SK-N-MC (cell line): ENCODE measurements at regions not wholly inside any gene's neighbourhood (a gene's known extent, or its start where the extent isn't known, plus 50 kb on each side); places are given as distances from the start of the nearest gene placed in this dataset.

Experiments used
- DNase-seq: peaks from one replicate; pipeline ENCODE4 v3.0.0-alpha.2; 2011; ENCODE audit warnings: low read depth, low spot score
- H3K27ac ChIP-seq: fragments of 200-600 bp; sonication (generic); 2 replicates; pipeline ENCODE4 v1.5.1; 2016; ENCODE audit warnings: mixed run types
- H3K36me3 ChIP-seq: fragments of 200-600 bp; sonication (generic); 2 replicates; pipeline ENCODE4 v1.6.1; 2017; ENCODE audit warnings: antibody characterized with exemption, low read length, mixed read lengths; ENCODE audit not compliant: insufficient read depth
- H3K4me3 ChIP-seq: fragments of 200-600 bp; sonication (generic); 2 replicates; pipeline ENCODE4 v1.5.1; 2016
- H3K9ac ChIP-seq: fragments of 200-600 bp; sonication (generic); 2 replicates; pipeline ENCODE4 v1.8.0; 2017; ENCODE audit warnings: mixed run types, mixed read lengths; ENCODE audit not compliant: insufficient read length
- H3K9me3 ChIP-seq: fragments of 200-600 bp; sonication (generic); 2 replicates; pipeline ENCODE4 v1.6.1; 2017; ENCODE audit warnings: low read depth, mild to moderate bottlenecking, antibody characterized with exemption, low read length, moderate library complexity, mixed read lengths
- EZH2 ChIP-seq: fragments of 200-600 bp; sonication (generic); IDR thresholded peaks from one replicate; pipeline ENCODE4 v1.6.1; 2017; ENCODE audit warnings: antibody characterized with exemption
- FOXP2 ChIP-seq: optimal IDR thresholded peaks from 2 replicates; pipeline ENCODE3; 2011; ENCODE audit warnings: mild to moderate bottlenecking, moderate library complexity; ENCODE audit not compliant: insufficient read depth; ENCODE audit errors: extremely low read length, control extremely low read depth
- POLR2AphosphoS5 ChIP-seq: IDR thresholded peaks from 2 replicates; pipeline ENCODE4 v1.6.1; 2012; ENCODE audit warnings: mild to moderate bottlenecking, low read depth, low read length, borderline replicate concordance

DNA sequence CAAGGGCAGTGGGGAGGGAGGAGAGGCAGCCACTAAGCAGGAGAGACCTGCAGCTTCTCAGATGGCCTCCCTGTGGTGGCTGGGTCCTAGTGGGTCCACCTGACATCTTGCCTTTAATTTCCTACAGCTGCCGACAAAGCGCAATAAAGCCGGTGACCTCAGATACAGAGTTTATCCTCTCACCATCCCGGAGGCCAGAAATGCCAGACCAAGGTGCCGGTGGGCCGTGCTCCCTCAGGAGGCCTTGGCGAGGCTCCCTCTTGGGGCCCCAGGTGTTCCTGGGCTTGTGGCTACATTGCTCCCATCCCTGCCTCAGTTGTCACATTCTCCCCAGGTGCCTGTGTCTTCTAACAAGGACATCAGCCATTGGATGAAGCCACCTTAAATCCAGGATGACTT, 103.0 kb downstream of the ADRA2C start:
- Histone ChIP-seq H3K4me3 (no peak overlapping the region), H3K9ac (no peak overlapping the region), H3K27ac (no peak overlapping the region), H3K36me3 (no peaks in the 10 kb centered on the region), H3K9me3 (no peaks in the 10 kb centered on the region)
- no peak for DNase-seq
- TF ChIP-seq FOXP2: no peak
- no peak for TF ChIP-seq POLR2AphosphoS5
- TF ChIP-seq EZH2: no peak

DNA sequence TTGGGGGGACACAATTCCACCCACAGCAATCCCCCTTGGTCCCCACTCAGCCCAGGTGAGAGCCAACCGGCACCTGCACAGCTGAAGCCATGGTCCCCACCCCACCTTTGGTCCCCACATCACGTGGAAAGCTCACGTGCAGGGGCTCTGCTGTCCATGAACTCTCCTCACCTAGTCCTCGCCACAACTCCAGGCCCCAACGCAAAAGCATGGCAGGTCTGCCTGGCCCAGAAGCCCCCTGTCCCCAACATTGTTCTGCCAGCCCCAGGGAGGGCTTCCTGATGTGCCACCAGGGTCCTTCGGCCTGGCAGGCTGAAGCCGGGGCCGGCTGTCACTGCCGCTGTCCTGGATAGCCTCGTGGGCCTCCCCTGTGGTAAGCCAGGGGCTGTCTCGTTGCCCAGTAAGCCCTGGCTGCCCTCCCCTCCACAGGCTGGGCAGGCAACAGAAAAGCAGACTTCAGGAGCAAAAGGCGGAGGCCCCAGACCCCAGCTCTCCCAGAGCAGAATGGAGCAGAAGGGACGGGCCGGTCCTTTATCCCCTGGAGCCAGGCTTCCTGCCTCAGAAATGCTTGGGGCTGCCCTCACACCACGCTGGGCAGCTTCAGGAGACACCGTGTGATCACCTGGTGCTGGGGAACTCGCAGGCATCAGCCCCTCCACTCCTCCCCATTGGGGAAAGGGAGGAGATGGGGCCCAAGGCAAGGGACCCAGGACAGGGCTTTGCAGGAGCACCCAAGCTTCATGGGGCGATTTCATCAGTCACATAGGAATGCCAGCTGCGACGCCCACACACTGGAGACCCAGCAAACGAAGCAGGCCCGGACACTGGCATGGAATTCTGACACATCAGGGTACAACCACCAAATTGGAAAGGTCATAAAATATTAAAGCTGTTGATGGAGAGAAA, 103.7 kb downstream of the ADRA2C start:
- H3K9me3 ChIP-seq: no peaks in the 10 kb centered on the region
- H3K36me3 ChIP-seq: no peaks in the 10 kb centered on the region
- no peak overlapping the region for H3K9ac ChIP-seq
- TF ChIP-seq EZH2 (no peak), FOXP2 (no peak), POLR2AphosphoS5 (no peak)
- DNase-seq: no peak
- no peak overlapping the region for H3K27ac ChIP-seq
- no peak overlapping the region for H3K4me3 ChIP-seq

DNA sequence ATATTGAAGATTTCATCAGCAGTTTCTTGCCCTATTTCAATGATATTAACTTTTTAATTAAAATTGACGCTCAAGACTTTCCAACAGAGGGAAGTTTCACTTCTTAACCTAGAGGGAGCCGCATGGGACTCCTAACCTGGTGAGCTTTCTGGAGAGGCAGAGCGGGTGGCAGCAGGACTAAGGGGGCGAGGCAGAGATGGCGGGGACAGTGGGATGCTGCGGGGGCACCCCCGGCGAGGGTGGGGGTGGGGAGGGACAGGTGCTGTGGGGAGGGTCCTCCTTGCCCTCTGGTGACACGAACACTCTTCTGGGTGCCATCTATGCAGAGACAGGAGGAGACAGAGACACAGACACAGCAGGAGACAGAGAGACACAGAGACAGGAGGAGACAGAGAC, 104.4 kb downstream of the ADRA2C start:
- H3K27ac ChIP-seq: no peak overlapping the region
- no peak overlapping the region for H3K4me3 ChIP-seq
- no peaks in the 10 kb centered on the region for H3K36me3 ChIP-seq
- DNase-seq: no peak
- H3K9me3 ChIP-seq: no peaks in the 10 kb centered on the region
- no peak overlapping the region for H3K9ac ChIP-seq
- TF ChIP-seq EZH2 (no peak), POLR2AphosphoS5 (no peak), FOXP2 (no peak)

DNA sequence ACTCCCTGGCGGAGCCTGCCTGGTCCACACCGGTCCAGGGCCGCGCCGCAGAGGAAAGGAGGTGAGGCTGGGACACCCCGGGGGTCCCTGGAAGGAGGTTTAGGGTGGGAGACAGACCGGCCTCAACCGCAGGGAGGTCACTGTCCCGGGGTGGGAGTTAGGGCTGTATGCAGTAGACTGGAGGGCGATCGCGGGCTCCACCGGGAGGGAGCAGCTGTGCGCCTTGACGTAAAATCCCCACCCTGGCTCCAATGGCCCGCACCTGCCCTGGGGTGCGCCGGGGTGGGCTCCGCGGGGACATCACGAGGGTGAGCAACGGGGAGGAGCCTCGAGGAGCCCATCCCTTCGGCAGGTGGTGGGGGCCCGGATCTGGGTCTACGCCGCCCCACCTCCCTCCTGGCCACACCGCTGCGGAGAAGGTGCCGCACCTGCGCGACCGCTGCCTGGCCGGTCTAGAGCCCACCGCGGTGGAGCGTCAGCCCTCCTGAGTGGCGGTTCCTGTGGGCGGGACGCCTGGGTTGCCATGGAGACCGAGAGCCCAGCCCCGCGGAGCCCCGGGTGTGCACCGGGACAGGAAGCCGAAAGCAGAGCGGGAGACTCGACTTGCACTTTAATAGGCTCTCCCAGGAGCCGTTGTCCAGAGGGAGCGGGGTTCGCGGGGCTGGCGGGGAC, 105.1 kb downstream of the ADRA2C start:
- Histone ChIP-seq H3K9me3 (no peaks in the 10 kb centered on the region), H3K4me3 (peak overlapping the region; percentile 65), H3K9ac (no peak overlapping the region), H3K27ac (no peak overlapping the region), H3K36me3 (no peaks in the 10 kb centered on the region)
- no peak for TF ChIP-seq FOXP2
- TF ChIP-seq POLR2AphosphoS5: no peak
- no peak for TF ChIP-seq EZH2
- DNase-seq: no peak

DNA sequence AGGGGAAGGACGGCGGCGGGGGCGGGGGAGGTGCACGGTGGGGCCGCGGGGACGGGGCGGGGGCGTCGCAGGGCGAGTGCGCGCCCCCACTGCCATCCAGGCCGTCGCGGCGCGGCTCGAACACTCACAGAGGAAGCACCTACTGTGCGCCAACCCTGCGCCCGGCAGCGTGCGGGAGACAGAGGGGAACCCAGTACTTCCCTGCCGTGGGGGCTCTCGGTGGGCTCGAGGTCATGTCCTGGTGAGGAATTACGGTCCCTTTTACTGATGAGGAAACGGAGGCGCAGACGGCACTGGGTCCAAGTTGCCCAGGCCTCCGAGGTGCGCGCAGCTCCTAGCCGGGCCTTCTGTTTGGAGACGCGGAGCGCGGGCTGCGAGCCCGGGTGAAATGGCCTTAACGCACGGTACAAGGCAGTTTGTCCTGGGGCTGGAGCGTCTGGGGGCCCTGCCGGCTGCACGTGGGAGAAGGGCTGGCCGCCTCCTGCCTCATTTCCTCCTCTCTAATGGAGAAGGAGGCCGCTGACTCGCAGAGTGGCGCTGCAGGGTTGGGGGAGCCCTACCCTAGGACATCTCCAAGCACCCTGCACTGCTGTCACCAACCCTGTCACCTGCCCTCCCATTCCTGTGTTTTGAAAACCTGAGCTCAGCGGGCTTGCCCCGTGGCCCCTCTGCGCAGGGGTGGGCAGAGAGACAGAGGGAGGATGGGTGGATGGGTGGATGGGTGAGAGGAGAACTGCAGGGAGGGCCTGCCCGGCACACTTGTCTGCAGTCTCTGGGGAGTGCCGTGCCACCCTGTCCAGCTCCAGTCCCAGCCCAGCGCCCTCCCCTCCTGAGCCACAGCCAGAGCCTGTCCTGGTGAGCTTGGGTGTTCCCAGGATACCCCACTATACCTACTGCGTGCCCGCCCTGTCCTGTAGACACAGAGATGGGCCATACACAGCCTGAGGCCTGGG, 106.0 kb downstream of the ADRA2C start:
- Histone ChIP-seq H3K36me3 (no peaks in the 10 kb centered on the region), H3K4me3 (peak overlapping the region; percentile 58), H3K9ac (no peak overlapping the region), H3K27ac (no peak overlapping the region), H3K9me3 (no peaks in the 10 kb centered on the region)
- TF ChIP-seq FOXP2 (no peak), POLR2AphosphoS5 (no peak), EZH2 (no peak)
- no peak for DNase-seq

DNA sequence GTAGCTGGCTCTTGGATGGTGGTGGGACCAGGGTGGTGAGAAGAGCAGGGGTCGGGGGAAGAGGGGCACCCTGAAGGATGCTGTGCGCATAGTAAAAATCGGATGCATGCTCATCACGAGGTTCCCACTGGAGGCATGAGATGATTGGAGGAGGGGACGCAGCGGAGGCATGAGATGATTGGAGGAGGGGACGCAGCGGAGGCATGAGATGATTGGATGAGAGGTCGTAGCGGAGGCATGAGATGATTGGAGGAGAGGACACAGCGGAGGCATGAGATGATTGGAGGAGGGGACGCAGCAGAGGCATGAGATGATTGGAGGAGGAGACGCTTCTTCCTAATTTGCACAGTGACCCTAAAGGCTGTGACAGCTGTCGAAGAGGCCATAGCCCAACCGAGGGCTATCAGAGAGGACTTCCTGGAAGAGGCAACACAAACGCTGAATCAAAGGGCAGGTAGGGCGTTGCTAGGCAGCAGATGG, 106.7 kb downstream of the ADRA2C start:
- TF ChIP-seq EZH2 (no peak), POLR2AphosphoS5 (no peak), FOXP2 (no peak)
- Histone ChIP-seq H3K36me3 (no peaks in the 10 kb centered on the region), H3K4me3 (no peak overlapping the region), H3K9me3 (no peaks in the 10 kb centered on the region), H3K9ac (no peak overlapping the region), H3K27ac (no peak overlapping the region)
- no peak for DNase-seq

DNA sequence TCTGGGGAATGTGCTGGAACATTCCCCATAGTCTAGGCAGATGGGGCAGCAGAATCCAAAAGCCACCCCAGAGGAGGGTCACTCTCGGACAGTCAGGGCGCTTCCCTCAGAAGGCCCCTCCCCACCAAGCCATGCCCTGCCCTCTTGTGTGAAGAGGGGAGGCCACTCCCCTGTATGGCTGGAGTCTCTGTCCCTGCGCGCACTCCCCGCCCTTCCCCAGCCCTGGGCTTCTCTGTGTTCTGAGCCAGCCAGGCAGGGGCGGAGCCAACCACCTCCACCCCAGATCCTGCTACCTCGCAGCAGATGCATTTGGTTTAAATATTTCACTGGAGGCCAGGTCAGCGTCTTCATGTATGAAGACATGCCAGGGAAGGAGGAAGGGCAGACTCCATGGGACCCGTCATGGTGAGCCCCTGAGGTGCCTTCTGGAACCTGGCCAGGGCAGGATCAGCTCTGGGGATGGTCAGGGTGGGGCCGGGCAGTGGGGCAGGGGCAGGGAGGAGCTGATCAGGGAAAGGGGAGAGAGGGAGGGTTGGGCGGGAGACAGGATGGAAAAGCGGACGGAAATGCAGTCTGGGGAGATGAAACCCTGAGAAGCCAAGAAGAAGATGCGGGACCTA, 107.3 kb downstream of the ADRA2C start:
- no peak overlapping the region for H3K9ac ChIP-seq
- no peaks in the 10 kb centered on the region for H3K36me3 ChIP-seq
- TF ChIP-seq FOXP2: no peak
- TF ChIP-seq POLR2AphosphoS5: no peak
- TF ChIP-seq EZH2: no peak
- H3K9me3 ChIP-seq: no peaks in the 10 kb centered on the region
- H3K4me3 ChIP-seq: no peak overlapping the region
- no peak for DNase-seq
- H3K27ac ChIP-seq: no peak overlapping the region

DNA sequence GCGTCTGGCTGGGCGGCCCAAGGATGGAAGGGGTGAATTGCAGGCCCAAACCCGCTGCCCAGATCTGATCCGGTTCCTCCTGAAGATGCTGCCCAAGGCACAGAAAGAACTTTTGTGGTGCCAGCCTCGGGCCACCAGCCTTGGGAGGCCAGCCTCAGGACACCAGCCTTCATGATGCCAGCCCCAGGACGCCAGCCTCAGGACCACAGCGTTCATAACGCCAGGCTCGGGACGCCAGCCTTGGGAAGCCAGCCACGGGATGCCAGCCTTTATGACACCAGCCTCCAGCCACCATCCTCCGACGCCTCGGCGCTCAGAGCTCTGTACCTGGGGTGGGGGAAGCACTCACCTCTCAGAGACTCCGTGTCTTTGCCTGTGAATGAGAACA, 107.8 kb downstream of the ADRA2C start:
- no peak overlapping the region for H3K4me3 ChIP-seq
- H3K9ac ChIP-seq: no peak overlapping the region
- H3K27ac ChIP-seq: no peak overlapping the region
- H3K36me3 ChIP-seq: no peaks in the 10 kb centered on the region
- TF ChIP-seq EZH2 (no peak), POLR2AphosphoS5 (no peak)
- no peaks in the 10 kb centered on the region for H3K9me3 ChIP-seq
- DNase-seq: no peak
